Erythroblast (primary cell): ENCODE measurements at regions not wholly inside any gene's neighbourhood (a gene's known extent, or its start where the extent isn't known, plus 50 kb on each side); places are given as distances from the start of the nearest gene placed in this dataset.

Source experiments
- GATA1 ChIP-seq: IDR thresholded peaks from 2 replicates; pipeline ENCODE4 v1.6.1; 2011; ENCODE audit warnings: low read depth, mild to moderate bottlenecking, control low read depth, low read length, moderate library complexity
- POLR2A ChIP-seq: IDR thresholded peaks from 2 replicates; pipeline ENCODE4 v1.6.1; 2011; ENCODE audit warnings: mild to moderate bottlenecking, low read length

GRCh38 chr12:47609806-47610205 is 96.0 kb downstream of the RPAP3 start:
- TF ChIP-seq POLR2A, result no peak
- TF ChIP-seq GATA1, result no peak
